HCT116 (cell line): ENCODE measurements at regions not wholly inside any gene's neighbourhood (a gene's known extent, or its start where the extent isn't known, plus 50 kb on each side); places are given as distances from the start of the nearest gene placed in this dataset.

Experiments
- CTCF ChIP-seq, 3 experiments: fragments of 200-600 bp in 1 of 3; sonication (generic) in 1 of 3; IDR thresholded peaks in 2 of 3; conservative IDR thresholded peaks in 1 of 3; 2 replicates each; pipeline ENCODE4 v1.5.1; 2012 to 2017; ENCODE audit warnings: low read depth in 2 of 3, low read length in 2 of 3, antibody characterized with exemption in 1 of 3, borderline replicate concordance in 1 of 3, control low read depth in 1 of 3, mild to moderate bottlenecking in 1 of 3, mixed read lengths in 1 of 3, mixed run types in 1 of 3, moderate library complexity in 1 of 3; ENCODE audit not compliant: insufficient read depth in 1 of 3
- POLR2A ChIP-seq: IDR thresholded peaks from 2 replicates; pipeline ENCODE4 v1.7.0; 2011; ENCODE audit warnings: borderline replicate concordance; ENCODE audit not compliant: insufficient read depth, insufficient read length; ENCODE audit errors: extremely low read depth
- YY1 ChIP-seq: IDR thresholded peaks from 2 replicates; pipeline ENCODE4 v1.6.1; 2011; ENCODE audit warnings: low read length, low read depth, moderate library complexity, mild to moderate bottlenecking; ENCODE audit not compliant: insufficient replicate concordance; ENCODE audit errors: extremely low read depth

- TF ChIP-seq CTCF (IDR thresholded peaks at IDR 0.05 in 2 of 3, conservative IDR thresholded peaks at IDR 0.05 in 1 of 3; ENCODE audit: borderline replicate concordance in 1 of 3, insufficient read depth in 1 of 3, low read depth in 2 of 3, low read length in 2 of 3) (no peak), POLR2A (no peak), YY1 (no peak)
These were observed 875.4 kb upstream of the MAP3K7 start for GRCh38 chr6:91462241-91462640.
